ENCODE measurements at regions not wholly inside any gene's neighbourhood (a gene's known extent, or its start where the extent isn't known, plus 50 kb on each side); places are given as distances from the start of the nearest gene placed in this dataset.

- TF ChIP-seq CTCF (IDR thresholded peaks at IDR 0.05) (no peak), POLR2A (IDR thresholded peaks at IDR 0.05) (no peak)
These were observed 362.6 kb upstream of the TFPI start for GRCh38 chr2:187916799-187917198.

Measured in body of pancreas (tissue), 4 donors.